GM23248 (cell line): ENCODE measurements at regions not wholly inside any gene's neighbourhood (a gene's known extent, or its start where the extent isn't known, plus 50 kb on each side); places are given as distances from the start of the nearest gene placed in this dataset.

ENCODE experiments used
- EZH2 ChIP-seq: fragments of 200-600 bp; sonication (generic); IDR thresholded peaks from 2 replicates; pipeline ENCODE4 v1.6.1; 2018; ENCODE audit warnings: antibody characterized with exemption, mild to moderate bottlenecking; ENCODE audit not compliant: insufficient read depth, poor library complexity, severe bottlenecking
- EZH2phosphoT487 ChIP-seq: fragments of 200-600 bp; sonication (generic); IDR thresholded peaks from 2 replicates; pipeline ENCODE4 v1.6.1; 2018; ENCODE audit warnings: antibody characterized with exemption, moderate library complexity, mild to moderate bottlenecking, low read depth; ENCODE audit not compliant: insufficient read depth

GRCh38 chr2:173755798-173756197 lies 209.4 kb downstream of the SP3 start:
- TF ChIP-seq EZH2 (no peak), EZH2phosphoT487 (no peak)
